WTC11 (cell line): ENCODE measurements at regions not wholly inside any gene's neighbourhood (a gene's known extent, or its start where the extent isn't known, plus 50 kb on each side); places are given as distances from the start of the nearest gene placed in this dataset.

ENCODE experiments used
- ATAC-seq: fragments of 200-7000 bp; cut with Tn5 transposase; 2 replicates; pipeline ENCODE4 v1.10.0; 2021; ENCODE audit warnings: mild to moderate bottlenecking, moderate library complexity
- CTCF ChIA-PET: fragments of 300-600 bp; sonication (Branson Sonifier 250); formaldehyde crosslinking; loops from one replicate; lab custom pipeline; 2021; ENCODE audit warnings: antibody characterized with exemption; lab: Charles Lee
- POLR2A ChIA-PET: fragments of 350-600 bp; sonication (Branson Sonifier 250); formaldehyde crosslinking; loops from one replicate; lab custom pipeline; 2021; ENCODE audit warnings: antibody characterized with exemption; lab: Charles Lee
- DNase-seq: peaks from one replicate; pipeline ENCODE4 v3.0.0; 2021; ENCODE audit warnings: low spot score
- H3K27ac Mint-ChIP-seq: 2 replicates; pipeline ENCODE4 v1.8.0; 2021; ENCODE audit warnings: mixed read lengths
- H3K27me3 Mint-ChIP-seq: 2 replicates; pipeline ENCODE4 v1.8.0; 2021; ENCODE audit warnings: low read depth, mild to moderate bottlenecking, moderate library complexity, mixed read lengths
- H3K36me3 Mint-ChIP-seq: 2 replicates; pipeline ENCODE4 v1.8.0; 2021; ENCODE audit warnings: mixed read lengths
- H3K4me1 Mint-ChIP-seq: 2 replicates; pipeline ENCODE4 v1.8.0; 2022; ENCODE audit warnings: mixed read lengths
- H3K4me3 Mint-ChIP-seq: 2 replicates; pipeline ENCODE4 v1.8.0; 2021; ENCODE audit warnings: mild to moderate bottlenecking, moderate library complexity, mixed read lengths
- H3K9me3 Mint-ChIP-seq: 2 replicates; pipeline ENCODE4 v1.8.0; 2021; ENCODE audit warnings: mixed read lengths
- ATF1 ChIP-seq: sonication (generic); formaldehyde crosslinking; IDR thresholded peaks from 2 replicates; pipeline ENCODE4 v1.8.1; 2023; ENCODE audit warnings: mild to moderate bottlenecking, moderate library complexity, missing genetic modification reagents
- GABPB1 ChIP-seq: sonication (generic); formaldehyde crosslinking; IDR thresholded peaks from 2 replicates; pipeline ENCODE4 v1.8.1; 2023; ENCODE audit warnings: mild to moderate bottlenecking, missing genetic modification reagents
- IRF2 ChIP-seq: sonication (generic); formaldehyde crosslinking; IDR thresholded peaks from 2 replicates; pipeline ENCODE4 v1.8.0; 2022; ENCODE audit warnings: low read depth, missing genetic modification reagents, borderline replicate concordance
- JAZF1 ChIP-seq: fragments of 250-450 bp; sonication (Bioruptor Pico); IDR thresholded peaks from 2 replicates; pipeline ENCODE4 v1.9.0; 2021; ENCODE audit warnings: moderate library complexity, mild to moderate bottlenecking, inconsistent platforms
- NR1H2 ChIP-seq: sonication (generic); formaldehyde crosslinking; IDR thresholded peaks from 2 replicates; pipeline ENCODE4 v1.9.0; 2021; ENCODE audit warnings: mild to moderate bottlenecking, moderate library complexity, missing genetic modification reagents
- NR3C1 ChIP-seq: sonication (generic); formaldehyde crosslinking; conservative IDR thresholded peaks from 2 replicates; pipeline ENCODE4 v1.8.1; 2023; ENCODE audit warnings: low read depth, mild to moderate bottlenecking, missing genetic modification reagents
- TCF7 ChIP-seq: sonication (generic); formaldehyde crosslinking; IDR thresholded peaks from 2 replicates; pipeline ENCODE4 v1.8.0; 2022; ENCODE audit warnings: mild to moderate bottlenecking, low read depth, missing genetic modification reagents, moderate library complexity
- ZNF219 ChIP-seq: sonication (generic); formaldehyde crosslinking; IDR thresholded peaks from 2 replicates; pipeline ENCODE4 v1.8.0; 2023; ENCODE audit warnings: missing genetic modification reagents, mild to moderate bottlenecking, borderline replicate concordance
- ZNF396 ChIP-seq: fragments of 250-450 bp; sonication (Bioruptor Pico); IDR thresholded peaks from 2 replicates; pipeline ENCODE4 v1.8.0; 2021; ENCODE audit warnings: mild to moderate bottlenecking, moderate library complexity, borderline replicate concordance
- TF ChIP-seq, protein P1 (sequence below): fragments of 250-450 bp; sonication (Bioruptor Pico); IDR thresholded peaks from 2 replicates; pipeline ENCODE4 v1.9.0; 2021; ENCODE audit warnings: mild to moderate bottlenecking
- TF ChIP-seq, protein P2 (sequence below): sonication (generic); formaldehyde crosslinking; IDR thresholded peaks from 2 replicates; pipeline ENCODE4 v1.8.1; 2023; ENCODE audit warnings: mild to moderate bottlenecking, missing genetic modification reagents
- TF ChIP-seq, protein P3 (sequence below): sonication (generic); formaldehyde crosslinking; IDR thresholded peaks from 2 replicates; pipeline ENCODE4 v1.8.1; 2023; ENCODE audit warnings: mild to moderate bottlenecking, missing genetic modification reagents, borderline replicate concordance
- TF ChIP-seq, protein P4 (sequence below): sonication (generic); formaldehyde crosslinking; IDR thresholded peaks from 2 replicates; pipeline ENCODE4 v1.8.1; 2023; ENCODE audit warnings: mild to moderate bottlenecking, moderate library complexity, missing genetic modification reagents
- TF ChIP-seq, protein P5 (sequence below): sonication (generic); formaldehyde crosslinking; IDR thresholded peaks from 2 replicates; pipeline ENCODE4 v1.8.1; 2022; ENCODE audit warnings: low read depth, mild to moderate bottlenecking, moderate library complexity, missing genetic modification reagents, borderline replicate concordance

DNA sequence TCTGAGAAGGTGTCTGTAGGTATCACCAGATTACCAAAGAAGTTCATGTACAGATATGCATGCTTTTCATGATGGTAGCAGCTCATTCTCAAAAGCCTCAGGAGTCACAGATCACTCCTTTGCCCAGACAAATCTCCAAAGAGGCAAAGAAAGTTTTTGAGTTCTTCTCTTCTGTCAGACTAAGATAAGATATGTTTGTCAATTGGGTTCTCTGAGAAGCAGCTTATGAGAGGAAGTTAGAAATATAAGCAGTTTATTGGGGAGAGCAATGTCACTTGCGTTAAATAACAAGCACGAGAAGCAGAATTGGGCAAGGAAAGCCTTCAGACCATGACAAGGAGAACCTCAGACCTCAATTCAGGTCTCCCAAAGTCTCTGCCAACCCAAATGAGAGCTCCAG is 219.2 kb upstream of the KLF4 start:
- POLR2A ChIA-PET, result no interaction called here
- no peak overlapping the region for H3K27ac Mint-ChIP-seq
- TF ChIP-seq ZNF219 (CRISPR knock-in tag), result no peak
- TF ChIP-seq IRF2, result no peak
- TF ChIP-seq ATF1 (CRISPR knock-in tag), result no peak
- TF ChIP-seq ZNF396, result no peak
- TF ChIP-seq, protein P1, sequence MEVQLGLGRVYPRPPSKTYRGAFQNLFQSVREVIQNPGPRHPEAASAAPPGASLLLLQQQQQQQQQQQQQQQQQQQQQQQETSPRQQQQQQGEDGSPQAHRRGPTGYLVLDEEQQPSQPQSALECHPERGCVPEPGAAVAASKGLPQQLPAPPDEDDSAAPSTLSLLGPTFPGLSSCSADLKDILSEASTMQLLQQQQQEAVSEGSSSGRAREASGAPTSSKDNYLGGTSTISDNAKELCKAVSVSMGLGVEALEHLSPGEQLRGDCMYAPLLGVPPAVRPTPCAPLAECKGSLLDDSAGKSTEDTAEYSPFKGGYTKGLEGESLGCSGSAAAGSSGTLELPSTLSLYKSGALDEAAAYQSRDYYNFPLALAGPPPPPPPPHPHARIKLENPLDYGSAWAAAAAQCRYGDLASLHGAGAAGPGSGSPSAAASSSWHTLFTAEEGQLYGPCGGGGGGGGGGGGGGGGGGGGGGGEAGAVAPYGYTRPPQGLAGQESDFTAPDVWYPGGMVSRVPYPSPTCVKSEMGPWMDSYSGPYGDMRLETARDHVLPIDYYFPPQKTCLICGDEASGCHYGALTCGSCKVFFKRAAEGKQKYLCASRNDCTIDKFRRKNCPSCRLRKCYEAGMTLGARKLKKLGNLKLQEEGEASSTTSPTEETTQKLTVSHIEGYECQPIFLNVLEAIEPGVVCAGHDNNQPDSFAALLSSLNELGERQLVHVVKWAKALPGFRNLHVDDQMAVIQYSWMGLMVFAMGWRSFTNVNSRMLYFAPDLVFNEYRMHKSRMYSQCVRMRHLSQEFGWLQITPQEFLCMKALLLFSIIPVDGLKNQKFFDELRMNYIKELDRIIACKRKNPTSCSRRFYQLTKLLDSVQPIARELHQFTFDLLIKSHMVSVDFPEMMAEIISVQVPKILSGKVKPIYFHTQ (CRISPR knock-in tag), result no peak
- TF ChIP-seq, protein P2, sequence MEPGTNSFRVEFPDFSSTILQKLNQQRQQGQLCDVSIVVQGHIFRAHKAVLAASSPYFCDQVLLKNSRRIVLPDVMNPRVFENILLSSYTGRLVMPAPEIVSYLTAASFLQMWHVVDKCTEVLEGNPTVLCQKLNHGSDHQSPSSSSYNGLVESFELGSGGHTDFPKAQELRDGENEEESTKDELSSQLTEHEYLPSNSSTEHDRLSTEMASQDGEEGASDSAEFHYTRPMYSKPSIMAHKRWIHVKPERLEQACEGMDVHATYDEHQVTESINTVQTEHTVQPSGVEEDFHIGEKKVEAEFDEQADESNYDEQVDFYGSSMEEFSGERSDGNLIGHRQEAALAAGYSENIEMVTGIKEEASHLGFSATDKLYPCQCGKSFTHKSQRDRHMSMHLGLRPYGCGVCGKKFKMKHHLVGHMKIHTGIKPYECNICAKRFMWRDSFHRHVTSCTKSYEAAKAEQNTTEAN, result no peak
- TF ChIP-seq TCF7 (CRISPR knock-in tag), result no peak
- TF ChIP-seq, protein P3, sequence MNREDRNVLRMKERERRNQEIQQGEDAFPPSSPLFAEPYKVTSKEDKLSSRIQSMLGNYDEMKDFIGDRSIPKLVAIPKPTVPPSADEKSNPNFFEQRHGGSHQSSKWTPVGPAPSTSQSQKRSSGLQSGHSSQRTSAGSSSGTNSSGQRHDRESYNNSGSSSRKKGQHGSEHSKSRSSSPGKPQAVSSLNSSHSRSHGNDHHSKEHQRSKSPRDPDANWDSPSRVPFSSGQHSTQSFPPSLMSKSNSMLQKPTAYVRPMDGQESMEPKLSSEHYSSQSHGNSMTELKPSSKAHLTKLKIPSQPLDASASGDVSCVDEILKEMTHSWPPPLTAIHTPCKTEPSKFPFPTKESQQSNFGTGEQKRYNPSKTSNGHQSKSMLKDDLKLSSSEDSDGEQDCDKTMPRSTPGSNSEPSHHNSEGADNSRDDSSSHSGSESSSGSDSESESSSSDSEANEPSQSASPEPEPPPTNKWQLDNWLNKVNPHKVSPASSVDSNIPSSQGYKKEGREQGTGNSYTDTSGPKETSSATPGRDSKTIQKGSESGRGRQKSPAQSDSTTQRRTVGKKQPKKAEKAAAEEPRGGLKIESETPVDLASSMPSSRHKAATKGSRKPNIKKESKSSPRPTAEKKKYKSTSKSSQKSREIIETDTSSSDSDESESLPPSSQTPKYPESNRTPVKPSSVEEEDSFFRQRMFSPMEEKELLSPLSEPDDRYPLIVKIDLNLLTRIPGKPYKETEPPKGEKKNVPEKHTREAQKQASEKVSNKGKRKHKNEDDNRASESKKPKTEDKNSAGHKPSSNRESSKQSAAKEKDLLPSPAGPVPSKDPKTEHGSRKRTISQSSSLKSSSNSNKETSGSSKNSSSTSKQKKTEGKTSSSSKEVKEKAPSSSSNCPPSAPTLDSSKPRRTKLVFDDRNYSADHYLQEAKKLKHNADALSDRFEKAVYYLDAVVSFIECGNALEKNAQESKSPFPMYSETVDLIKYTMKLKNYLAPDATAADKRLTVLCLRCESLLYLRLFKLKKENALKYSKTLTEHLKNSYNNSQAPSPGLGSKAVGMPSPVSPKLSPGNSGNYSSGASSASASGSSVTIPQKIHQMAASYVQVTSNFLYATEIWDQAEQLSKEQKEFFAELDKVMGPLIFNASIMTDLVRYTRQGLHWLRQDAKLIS (CRISPR knock-in tag), result no peak
- no peak for TF ChIP-seq JAZF1 (CRISPR knock-in tag)
- TF ChIP-seq, protein P4, sequence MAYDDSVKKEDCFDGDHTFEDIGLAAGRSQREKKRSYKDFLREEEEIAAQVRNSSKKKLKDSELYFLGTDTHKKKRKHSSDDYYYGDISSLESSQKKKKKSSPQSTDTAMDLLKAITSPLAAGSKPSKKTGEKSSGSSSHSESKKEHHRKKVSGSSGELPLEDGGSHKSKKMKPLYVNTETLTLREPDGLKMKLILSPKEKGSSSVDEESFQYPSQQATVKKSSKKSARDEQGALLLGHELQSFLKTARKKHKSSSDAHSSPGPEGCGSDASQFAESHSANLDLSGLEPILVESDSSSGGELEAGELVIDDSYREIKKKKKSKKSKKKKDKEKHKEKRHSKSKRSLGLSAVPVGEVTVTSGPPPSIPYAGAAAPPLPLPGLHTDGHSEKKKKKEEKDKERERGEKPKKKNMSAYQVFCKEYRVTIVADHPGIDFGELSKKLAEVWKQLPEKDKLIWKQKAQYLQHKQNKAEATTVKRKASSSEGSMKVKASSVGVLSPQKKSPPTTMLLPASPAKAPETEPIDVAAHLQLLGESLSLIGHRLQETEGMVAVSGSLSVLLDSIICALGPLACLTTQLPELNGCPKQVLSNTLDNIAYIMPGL (CRISPR knock-in tag), result no peak
- no peak for TF ChIP-seq NR3C1 (CRISPR knock-in tag)
- no peak for TF ChIP-seq NR1H2 (CRISPR knock-in tag)
- DNase-seq (no peak), ATAC-seq (no peak)
- CTCF ChIA-PET, result no interaction called here
- H3K4me3 Mint-ChIP-seq, result no peak overlapping the region
- H3K4me1 Mint-ChIP-seq, result no peaks in the 10 kb centered on the region
- H3K36me3 Mint-ChIP-seq, result no peaks in the 10 kb centered on the region
- peaks cover 3% of the 10 kb centered on the region; the same call in 1 of the 2 replicates for H3K9me3 Mint-ChIP-seq
- no peaks in the 10 kb centered on the region for H3K27me3 Mint-ChIP-seq

DNA sequence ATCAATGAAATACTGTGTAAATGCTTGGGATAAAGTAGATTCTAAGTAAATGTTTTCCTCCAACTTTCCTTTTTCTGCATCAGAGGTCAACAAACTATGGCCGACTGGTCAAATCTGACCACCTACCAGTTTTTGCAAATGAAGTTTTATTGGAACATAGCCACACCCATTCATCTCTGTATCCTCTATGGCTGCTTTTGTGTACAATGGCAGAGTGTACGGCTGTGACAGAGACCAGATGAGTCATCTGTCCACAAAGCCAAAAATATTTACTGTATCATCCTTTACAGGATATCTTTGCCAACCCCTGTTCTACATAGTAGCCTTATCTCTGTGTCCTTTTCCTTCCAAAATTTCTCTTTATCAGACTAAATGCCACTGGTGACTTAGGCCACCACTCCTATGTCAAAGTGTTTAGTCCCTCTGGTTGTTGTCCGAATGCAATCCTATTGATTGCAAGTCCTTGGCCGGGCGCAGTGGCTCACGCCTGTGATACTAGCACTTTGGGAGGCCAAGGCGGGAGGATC is 218.4 kb upstream of the KLF4 start:
- H3K9me3 Mint-ChIP-seq, result no peaks in the 10 kb centered on the region
- H3K27ac Mint-ChIP-seq, result no peak overlapping the region
- DNase-seq, result no peak
- H3K4me1 Mint-ChIP-seq, result no peaks in the 10 kb centered on the region
- no peaks in the 10 kb centered on the region for H3K36me3 Mint-ChIP-seq
- no peak for ATAC-seq
- no peaks in the 10 kb centered on the region for H3K27me3 Mint-ChIP-seq
- ChIA-PET POLR2A (no interaction called here), CTCF (no interaction called here)
- TF ChIP-seq GABPB1 (CRISPR knock-in tag), result no peak
- TF ChIP-seq, protein P5, sequence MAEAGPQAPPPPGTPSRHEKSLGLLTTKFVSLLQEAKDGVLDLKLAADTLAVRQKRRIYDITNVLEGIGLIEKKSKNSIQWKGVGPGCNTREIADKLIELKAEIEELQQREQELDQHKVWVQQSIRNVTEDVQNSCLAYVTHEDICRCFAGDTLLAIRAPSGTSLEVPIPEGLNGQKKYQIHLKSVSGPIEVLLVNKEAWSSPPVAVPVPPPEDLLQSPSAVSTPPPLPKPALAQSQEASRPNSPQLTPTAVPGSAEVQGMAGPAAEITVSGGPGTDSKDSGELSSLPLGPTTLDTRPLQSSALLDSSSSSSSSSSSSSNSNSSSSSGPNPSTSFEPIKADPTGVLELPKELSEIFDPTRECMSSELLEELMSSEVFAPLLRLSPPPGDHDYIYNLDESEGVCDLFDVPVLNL (CRISPR knock-in tag), result no peak
- no peak overlapping the region for H3K4me3 Mint-ChIP-seq
